Stomach (tissue), 4 donors: ENCODE measurements at regions not wholly inside any gene's neighbourhood (a gene's known extent, or its start where the extent isn't known, plus 50 kb on each side); places are given as distances from the start of the nearest gene placed in this dataset.

ENCODE experiments used
- EP300 ChIP-seq: sonication (generic); formaldehyde crosslinking; IDR thresholded peaks from one replicate; pipeline ENCODE4 v1.6.1; 2017; ENCODE audit warnings: antibody characterized with exemption
- POLR2A ChIP-seq, 4 donors: fragments of 450-650 bp; IDR thresholded peaks; one replicate each; pipeline ENCODE4 v1.6.1; 2016; ENCODE audit warnings: antibody characterized with exemption in 4 of 4, control low read depth in 2 of 4, mild to moderate bottlenecking in 1 of 4, moderate library complexity in 1 of 4
- POLR2AphosphoS5 ChIP-seq, 3 donors: sonication (generic); formaldehyde crosslinking; IDR thresholded peaks; one replicate each; pipeline ENCODE4 v1.6.1; 2016; ENCODE audit warnings: antibody characterized with exemption in 3 of 3
- TF ChIP-seq, protein P1 (sequence below), 7 experiments: fragments of 450-650 bp in 4 of 7; fragments of 200-600 bp in 3 of 7; sonication (generic) in 3 of 7; IDR thresholded peaks; one replicate each; pipeline ENCODE4 v1.5.1; 2016 to 2019; ENCODE audit warnings: antibody characterized with exemption in 7 of 7, control low read depth in 2 of 7, mild to moderate bottlenecking in 1 of 7

DNA sequence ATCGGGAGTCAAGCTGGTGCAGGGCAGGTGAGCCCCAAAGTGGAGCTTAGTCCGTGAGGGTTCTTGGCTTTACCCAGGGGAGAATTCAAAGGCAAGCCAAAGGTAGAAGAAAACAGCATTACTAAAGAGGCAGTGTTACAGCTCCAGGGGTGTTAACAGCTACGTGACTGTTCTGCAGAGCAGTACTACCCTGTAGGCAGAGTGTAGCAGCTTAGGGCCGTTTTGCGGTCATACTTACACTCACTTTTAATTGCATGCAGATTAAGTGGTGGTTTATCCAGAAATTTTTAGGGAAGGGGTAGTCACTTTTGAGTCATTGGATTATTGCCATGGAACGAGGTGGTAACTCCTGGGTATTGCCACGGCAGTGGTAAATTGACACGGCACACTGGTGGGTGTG lies 482.2 kb downstream of the SLITRK5 start:
- TF ChIP-seq, protein P1, sequence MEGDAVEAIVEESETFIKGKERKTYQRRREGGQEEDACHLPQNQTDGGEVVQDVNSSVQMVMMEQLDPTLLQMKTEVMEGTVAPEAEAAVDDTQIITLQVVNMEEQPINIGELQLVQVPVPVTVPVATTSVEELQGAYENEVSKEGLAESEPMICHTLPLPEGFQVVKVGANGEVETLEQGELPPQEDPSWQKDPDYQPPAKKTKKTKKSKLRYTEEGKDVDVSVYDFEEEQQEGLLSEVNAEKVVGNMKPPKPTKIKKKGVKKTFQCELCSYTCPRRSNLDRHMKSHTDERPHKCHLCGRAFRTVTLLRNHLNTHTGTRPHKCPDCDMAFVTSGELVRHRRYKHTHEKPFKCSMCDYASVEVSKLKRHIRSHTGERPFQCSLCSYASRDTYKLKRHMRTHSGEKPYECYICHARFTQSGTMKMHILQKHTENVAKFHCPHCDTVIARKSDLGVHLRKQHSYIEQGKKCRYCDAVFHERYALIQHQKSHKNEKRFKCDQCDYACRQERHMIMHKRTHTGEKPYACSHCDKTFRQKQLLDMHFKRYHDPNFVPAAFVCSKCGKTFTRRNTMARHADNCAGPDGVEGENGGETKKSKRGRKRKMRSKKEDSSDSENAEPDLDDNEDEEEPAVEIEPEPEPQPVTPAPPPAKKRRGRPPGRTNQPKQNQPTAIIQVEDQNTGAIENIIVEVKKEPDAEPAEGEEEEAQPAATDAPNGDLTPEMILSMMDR (IDR thresholded peaks at IDR 0.05): no peak
- TF ChIP-seq POLR2A (IDR thresholded peaks at IDR 0.05) (no peak), EP300 (no peak), POLR2AphosphoS5 (IDR thresholded peaks at IDR 0.05) (no peak)
